Ovary (tissue), 3 donors: ENCODE measurements at regions not wholly inside any gene's neighbourhood (a gene's known extent, or its start where the extent isn't known, plus 50 kb on each side); places are given as distances from the start of the nearest gene placed in this dataset.

Experiments
- EP300 ChIP-seq: sonication (generic); formaldehyde crosslinking; IDR thresholded peaks from one replicate; pipeline ENCODE4 v1.6.1; 2017; ENCODE audit warnings: antibody characterized with exemption
- POLR2A ChIP-seq: fragments of 450-650 bp; IDR thresholded peaks from one replicate; pipeline ENCODE4 v1.6.1; 2017; ENCODE audit warnings: antibody characterized with exemption, mild to moderate bottlenecking, moderate library complexity
- TF ChIP-seq, protein P1 (sequence below), 3 donors: fragments of 450-650 bp in 2 of 3; fragments of 200-600 bp in 1 of 3; IDR thresholded peaks; one replicate each; pipeline versions ENCODE4 v1.5.1 to v1.8.0; 2016 to 2022; ENCODE audit warnings: antibody characterized with exemption in 3 of 3, mild to moderate bottlenecking in 1 of 3
- donor health status: DM: no; HTN: no; CAD: no.

DNA sequence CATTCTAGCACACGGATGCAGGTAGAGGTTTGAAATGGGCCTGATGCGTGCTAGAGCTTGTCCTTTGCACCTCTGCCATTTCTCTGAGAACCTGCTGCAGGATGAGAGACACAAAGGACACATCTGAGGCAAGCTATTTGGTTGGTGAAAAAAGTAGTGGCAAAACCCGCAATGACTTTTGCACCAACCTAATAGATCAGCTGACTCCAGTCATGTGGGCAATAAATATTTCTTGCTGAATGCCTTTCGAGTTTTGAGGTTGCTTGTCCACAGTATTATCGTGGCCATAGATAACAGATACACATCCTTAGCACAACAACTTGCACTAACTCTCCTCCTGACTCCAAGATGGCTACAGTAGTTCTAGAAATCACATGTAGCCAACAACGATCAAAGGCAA lies 57.8 kb upstream of the ZNF423 start:
- TF ChIP-seq, protein P1, sequence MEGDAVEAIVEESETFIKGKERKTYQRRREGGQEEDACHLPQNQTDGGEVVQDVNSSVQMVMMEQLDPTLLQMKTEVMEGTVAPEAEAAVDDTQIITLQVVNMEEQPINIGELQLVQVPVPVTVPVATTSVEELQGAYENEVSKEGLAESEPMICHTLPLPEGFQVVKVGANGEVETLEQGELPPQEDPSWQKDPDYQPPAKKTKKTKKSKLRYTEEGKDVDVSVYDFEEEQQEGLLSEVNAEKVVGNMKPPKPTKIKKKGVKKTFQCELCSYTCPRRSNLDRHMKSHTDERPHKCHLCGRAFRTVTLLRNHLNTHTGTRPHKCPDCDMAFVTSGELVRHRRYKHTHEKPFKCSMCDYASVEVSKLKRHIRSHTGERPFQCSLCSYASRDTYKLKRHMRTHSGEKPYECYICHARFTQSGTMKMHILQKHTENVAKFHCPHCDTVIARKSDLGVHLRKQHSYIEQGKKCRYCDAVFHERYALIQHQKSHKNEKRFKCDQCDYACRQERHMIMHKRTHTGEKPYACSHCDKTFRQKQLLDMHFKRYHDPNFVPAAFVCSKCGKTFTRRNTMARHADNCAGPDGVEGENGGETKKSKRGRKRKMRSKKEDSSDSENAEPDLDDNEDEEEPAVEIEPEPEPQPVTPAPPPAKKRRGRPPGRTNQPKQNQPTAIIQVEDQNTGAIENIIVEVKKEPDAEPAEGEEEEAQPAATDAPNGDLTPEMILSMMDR (IDR thresholded peaks at IDR 0.05): no peak
- no peak for TF ChIP-seq EP300
- no peak for TF ChIP-seq POLR2A
